Activated gamma-delta T cell treated with anti-CD3 and anti-CD28 coated beads, Interleukin-2, amount 50 U/mL, for 16 hours (primary cell): ENCODE measurements at regions not wholly inside any gene's neighbourhood (a gene's known extent, or its start where the extent isn't known, plus 50 kb on each side); places are given as distances from the start of the nearest gene placed in this dataset.
"Not testable (repeated sequence)": the region's sequence is repeated elsewhere in the genome, so short reads cannot be mapped to it uniquely, and the experiment has no call there.

Experiments used
- DNase-seq: peaks from one replicate; pipeline ENCODE4 v3.0.0-alpha.2; 2020; ENCODE audit warnings: low read depth

DNA sequence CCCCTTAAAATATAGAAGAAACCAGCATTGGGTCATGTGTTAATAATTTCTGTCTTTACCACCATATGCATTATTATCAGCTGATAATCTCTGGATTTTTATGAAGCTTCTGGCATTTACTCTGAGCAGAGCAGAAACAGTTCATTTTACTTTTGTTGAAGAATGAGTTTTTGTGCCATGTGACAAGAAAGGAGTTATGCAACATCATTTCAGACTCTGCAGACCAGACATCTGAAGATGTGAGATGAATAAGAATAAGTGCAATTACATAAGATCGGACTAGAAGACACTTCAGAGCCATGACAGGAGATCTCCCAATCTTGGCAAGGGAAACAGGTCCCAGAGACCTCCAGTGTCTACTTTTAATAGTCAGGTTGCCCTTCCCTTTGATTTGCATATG lies 869.4 kb upstream of the VRK2 start:
- DNase-seq = no peak

DNA sequence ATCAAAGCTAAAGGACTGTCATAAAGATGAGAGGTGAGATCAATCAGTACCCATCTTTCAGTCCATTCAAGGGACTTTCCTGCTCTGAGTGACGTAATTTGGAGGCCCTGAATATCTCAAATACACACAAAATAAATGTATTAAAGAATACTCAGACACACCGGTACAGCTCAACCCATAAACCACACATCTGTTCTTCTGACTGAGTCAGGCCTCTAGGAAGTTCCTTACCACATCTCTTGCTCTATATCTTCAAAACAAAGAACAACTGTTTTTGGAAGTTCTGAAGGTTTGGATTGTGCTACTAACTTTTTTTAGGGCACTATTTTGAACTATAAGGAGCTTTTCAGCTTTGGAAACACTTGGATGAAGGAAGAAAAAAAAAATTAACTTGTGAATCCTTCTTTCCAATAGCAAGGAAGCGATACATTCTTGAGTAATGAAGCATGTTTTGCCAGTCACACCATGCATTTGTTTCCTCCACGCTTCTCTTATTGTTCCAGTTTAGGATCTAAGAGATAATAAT lies 866.5 kb upstream of the VRK2 start:
- no peak for DNase-seq

DNA sequence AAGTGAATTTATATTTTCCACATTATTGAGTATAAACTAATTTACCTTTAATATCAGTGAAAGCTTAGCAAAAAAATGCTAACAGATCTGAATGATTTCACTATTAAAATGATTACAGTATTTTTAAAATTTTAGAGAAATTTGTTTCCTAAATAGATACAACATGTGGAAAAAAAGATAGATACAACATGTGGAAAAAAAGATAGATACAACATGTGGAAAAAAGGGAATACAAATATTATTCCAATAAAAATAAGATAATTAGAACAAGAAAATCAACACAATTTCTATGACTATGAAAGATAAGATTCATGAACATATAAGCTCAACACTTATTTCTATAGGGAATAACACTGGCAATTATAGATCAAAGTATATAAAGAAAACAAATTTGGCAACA lies 865.9 kb upstream of the VRK2 start:
- no peak for DNase-seq

DNA sequence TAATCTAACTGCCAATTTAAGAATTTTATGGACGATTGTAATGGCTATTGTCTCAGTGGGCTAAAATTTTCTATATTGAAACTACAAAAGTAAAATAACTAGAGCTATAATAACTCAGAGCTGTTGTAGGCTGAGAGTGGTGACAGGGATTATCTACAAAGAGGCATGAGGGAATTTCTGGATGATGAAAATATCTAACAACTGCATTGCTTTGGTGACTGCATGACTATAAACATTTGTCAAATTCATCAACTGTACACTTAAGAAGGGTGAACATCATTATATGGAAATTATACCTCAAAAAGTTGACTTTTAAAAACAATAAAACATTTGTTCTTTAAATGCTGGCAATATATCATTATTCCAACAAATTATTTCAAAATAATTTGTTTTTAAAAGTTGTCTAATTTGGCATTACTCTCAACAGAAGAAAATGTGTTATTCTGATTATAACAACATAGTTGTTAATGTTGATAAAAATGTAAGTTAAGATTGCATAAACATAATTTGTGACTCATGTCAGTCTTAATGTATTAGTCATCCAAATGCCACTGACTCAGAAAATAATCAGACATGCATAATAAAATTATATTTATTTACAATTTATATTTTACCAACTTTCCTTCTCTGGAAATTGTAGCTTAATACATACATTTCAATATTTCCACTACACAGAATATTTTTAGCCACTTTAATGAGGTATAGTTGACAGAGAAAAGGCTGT lies 865.1 kb upstream of the VRK2 start:
- DNase-seq = no peak

DNA sequence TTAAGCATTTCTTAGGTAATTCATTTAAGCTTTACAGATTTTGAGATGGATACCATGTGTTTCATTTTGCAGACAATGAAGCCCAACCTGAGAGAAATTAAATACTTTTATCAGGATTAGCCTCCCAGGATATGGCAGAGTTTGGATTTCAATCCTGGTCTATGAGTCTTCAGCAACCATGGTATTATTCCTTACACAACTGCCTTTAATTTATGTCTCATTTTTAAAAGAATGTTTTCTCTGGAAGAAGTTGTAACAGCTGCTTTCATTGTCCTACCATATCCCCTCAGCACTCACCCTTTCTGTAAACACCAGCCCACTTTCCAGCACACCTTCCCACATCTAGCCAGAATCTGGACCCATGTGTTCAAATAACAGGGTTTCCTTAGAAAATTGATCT lies 863.7 kb upstream of the VRK2 start:
- no peak for DNase-seq

DNA sequence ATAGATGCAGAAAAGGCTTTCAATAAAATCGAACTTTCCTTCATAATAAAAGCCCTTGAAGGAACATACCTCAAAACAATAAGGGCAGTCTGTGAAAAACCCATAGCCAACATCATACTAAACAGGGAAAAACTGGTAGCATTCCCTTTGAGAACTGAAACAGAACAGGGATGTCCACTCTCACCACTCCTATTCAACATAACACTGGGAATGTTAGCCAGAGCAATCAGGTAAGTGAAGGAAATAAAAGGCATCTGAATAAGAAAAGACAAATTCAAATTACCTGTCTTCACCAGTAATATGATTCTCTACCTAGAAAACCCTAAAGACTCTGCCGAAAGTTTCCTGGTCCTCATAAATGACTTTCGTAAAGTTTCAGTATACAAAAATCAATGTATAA lies 861.0 kb upstream of the VRK2 start:
- DNase-seq = no peak

DNA sequence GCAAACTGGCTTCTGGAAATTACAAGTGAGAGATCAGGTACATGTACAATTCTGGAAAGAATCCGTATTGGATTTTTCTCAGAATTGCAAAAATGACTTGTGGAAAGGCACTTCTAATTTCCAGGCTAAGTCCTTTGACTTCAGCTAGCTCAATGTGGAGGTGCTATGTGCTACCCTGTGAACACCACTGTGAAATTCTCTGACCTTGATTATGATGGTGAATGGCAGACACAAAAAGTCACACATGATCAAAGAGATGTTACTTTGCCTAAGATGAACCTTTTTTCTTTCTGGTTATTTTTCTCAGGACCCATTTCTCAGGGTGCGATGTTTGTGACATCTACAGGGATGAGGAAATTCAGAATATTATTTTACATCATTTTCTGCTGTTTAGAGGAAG lies 856.6 kb upstream of the VRK2 start:
- no peak for DNase-seq

DNA sequence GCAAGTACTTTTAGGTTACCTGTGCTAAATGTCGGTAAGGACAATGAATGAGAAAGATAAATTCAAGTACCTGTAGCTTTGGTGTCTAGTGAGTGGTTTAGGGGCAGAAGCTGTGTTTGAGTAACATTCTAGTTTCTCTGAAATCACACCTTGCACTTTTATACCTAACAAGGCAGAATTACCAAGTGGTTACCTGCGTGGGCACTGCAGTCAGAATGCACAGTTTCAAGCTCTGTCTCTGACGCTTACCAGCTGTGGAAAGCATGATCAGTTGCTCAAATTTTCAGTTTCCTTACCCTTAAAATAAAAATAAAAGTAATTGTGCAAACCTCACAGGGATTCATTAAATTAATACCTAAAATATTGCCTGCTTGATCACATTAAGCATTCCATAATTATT lies 846.9 kb upstream of the VRK2 start:
- no peak for DNase-seq

DNA sequence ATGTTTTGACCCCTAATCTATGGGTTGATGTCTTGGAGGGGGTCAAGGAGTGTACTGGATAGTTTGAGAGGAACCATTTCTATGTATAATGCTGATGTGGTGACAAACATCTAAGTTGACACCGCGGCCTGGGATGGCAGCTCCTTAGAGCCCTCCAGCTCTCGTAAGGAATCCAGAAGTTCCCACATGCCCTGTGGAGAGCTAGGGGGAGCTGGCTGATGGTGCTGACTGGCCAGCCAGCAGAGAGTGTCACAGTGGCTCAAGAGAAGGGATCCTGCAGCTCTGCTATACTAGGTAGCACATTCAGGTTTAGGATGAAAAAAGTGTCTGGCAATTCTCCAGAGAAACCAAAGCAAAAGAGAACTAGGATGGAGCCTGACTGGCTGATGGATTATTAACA lies 842.2 kb upstream of the VRK2 start:
- DNase-seq = no peak

DNA sequence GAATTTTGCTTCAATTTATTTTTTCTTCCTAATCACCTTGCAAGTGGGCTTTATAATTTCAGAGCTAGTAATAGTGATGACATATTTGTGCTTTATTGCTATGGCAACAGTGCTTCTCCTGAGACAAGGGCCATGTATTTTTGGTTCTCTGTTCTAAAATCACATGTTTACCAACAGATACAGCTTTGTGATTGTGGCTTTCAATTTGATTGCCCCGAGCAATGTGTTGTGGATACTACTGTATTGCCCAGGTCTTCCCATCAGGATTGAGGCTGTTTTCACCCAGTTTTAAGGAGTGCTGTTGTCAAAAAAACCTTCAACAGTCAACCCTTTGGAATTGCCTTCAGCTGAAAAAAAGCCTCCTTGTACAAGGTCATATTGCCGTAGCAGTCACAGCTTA lies 841.4 kb upstream of the VRK2 start:
- DNase-seq = no peak

DNA sequence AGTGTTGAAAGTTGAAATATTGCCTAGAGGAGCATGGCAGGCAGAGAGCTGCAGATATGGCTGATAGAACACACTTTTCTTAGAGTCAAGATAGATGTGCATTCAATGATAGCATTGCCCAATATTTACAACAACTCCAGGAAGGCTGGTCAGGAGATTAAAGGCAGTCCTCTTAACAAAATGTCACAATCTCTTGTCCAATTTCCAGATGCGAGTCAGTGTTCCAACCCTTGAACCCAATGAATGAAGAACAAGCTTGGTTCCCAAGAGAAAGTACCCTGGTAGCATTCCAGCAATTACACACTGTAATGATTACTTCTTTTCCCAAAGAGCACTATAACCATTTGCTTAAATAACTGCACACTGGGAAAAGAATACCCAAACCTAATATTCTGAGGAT lies 839.4 kb upstream of the VRK2 start:
- no peak for DNase-seq

DNA sequence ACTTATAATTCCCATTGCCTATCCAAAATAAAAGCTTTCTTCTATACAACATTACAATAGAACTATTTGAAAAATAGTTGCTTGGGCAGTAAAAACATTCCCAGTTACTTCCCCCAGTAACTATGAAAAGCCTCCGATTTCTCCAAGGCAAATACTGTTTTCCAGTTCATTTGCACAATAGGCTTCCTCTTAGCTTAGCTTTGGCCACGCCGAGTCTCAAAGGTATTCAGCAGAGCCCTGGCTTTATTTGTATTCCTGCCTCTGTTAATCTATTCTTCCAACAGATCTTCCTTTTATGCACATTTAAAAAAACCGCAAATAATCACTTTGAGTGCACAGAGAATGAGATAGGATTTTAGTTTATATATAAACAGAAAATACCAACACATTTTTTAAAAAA lies 836.8 kb upstream of the VRK2 start:
- DNase-seq = no peak

DNA sequence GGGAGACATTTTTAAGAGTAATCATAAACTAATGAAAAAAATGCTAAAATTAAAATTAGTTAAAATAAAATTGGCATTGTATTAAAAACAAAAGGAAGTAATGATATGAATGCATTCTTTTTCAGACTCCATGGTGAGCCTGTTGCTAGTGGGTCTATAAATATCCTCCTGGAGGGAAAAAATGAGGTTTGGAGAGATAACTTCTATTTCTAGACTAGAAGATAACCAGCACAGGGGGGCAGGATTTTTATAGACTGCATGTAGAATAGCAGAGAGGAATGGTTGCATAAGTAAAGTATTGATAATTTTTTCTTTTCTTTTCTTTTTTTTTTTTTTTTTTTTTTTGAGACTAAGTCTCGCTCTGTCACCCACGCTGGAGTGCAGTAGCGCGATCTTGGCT lies 835.8 kb upstream of the VRK2 start:
- DNase-seq = no peak

DNA sequence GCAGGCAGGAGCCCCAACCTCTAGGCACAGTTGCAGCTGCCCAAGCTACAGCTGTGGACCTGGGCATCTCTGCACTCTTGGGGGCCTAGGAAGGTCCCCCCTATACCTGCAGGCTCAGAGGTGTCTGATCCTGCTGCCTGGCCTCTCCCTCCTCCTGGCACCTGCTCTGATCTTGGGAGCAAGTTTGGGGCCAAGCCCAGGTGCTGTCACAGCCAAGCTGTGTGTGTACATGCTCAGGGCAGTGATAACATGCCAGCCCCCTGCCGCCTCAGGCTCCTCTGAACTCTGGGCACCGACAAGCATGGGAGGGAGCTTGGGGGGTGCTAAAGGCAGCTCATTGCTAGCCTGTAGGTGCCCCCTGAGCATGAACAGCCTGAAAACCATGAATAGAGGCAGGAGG lies 829.6 kb upstream of the VRK2 start:
- DNase-seq = no peak

DNA sequence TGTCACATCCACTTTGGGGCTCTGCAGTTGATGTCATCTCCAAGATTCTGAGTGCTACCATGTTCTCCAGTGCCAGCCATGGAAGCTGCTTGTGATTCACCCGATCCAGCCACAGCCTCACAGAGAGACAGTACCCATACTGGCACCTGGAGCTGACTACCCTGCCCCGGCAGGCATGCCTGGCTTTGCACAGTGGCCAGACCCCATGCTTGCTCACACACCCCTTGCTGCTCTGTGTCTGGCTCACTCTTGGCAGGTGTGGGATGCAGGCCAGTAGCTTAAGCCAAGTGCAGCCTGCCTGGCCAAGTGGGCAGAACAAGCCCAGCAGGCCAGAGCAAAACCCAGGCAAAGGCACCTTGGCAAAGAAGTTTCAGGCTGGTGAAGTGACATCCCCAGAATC lies 828.4 kb upstream of the VRK2 start:
- no peak for DNase-seq

DNA sequence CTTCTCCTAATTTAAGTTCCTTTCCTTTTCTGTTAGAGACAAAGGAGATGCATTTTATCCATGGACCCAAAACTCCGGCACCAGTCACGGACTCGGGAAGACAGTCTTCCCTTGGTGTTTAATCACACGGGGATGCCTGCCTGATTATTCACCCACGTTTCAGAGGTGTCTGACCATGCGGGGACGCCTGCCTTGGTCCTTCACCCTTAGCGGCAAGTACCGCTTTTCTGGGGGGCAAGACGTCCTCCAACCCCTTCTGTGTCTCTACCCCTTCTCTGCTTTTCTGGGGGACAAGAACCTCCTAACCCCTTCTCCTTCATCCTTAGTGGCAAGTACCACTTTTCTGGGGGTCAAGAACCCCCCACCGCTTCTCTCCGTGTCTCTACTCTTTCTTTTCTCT lies 816.9 kb upstream of the VRK2 start:
- not testable (repeated sequence) for DNase-seq

DNA sequence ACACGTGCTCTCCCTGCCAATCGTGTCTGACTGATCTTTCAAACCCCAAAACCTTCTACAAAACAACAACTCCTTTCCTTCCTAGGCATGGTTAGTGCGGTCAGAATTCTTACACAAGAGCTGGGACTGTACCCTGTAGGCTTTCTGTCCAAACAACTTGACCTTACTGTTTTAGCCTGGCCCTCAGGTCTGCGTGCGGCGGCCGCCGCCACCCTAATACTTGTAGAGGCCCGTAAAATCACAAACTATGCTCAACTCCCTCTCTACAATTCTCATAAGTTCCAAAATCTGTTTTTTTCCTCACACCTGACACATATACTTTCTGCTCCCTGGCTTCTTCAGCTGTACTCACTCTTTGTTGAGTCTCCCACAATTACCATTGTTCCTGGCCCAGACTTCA lies 814.3 kb upstream of the VRK2 start:
- DNase-seq = not testable (repeated sequence)

DNA sequence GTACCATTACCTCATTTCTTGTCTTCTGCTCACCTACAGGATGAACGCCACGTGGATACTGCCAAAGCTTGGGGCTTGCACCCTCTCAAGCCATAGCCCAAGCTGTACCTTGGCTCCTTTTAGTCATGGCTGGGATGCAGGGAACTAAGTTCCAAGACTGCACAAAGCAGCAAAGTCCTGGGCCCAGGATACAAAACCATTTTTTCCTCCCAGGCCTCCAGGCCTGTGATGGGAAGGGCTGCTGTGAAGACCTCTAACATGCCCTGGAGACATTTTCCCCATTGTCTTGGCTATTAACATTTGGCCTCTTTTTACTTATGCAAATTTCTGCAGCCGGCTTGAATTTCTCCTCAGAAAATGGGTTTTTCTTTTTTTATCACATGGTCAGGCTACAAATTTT lies 795.1 kb upstream of the VRK2 start:
- not testable (repeated sequence) for DNase-seq

DNA sequence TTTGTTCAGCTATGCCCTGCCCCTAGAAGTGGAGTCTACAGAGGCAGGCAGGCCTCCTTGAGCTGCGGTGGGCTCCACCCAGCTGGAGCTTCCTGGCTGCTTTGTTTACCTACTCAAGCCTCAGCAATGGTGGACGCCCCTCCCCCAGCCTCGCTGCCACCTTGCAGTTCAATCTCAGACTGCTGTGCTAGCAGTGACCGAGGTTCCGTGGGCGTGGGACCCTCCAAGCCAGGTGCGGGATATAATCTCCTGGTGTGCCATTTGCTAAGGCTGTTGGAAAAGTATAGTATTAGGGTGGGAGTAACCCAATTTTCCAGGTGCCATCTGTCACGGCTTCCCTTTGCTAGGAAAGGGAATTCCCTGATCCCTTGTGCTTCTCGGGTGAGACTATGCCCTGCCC lies 770.2 kb upstream of the VRK2 start:
- DNase-seq = not testable (repeated sequence)

DNA sequence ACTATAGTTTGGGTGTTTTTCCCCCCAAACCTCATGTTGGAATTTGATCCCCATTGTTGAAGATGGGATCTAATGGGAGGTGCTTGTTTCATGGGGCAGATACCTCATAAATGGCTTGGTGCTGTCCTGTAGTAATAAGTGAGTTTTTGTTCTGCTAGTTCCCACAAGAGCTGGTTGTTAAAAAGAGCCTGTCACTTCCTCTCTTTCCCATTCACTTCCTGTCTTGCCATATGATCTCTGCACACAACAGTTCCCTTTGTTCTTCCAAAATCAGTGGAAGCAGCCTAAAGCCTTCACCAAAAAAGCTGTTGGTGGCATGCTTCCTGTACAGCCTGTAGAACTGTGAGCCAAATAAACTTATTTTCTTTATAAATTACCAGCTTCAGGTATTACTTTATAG lies 768.2 kb upstream of the VRK2 start:
- no peak for DNase-seq

DNA sequence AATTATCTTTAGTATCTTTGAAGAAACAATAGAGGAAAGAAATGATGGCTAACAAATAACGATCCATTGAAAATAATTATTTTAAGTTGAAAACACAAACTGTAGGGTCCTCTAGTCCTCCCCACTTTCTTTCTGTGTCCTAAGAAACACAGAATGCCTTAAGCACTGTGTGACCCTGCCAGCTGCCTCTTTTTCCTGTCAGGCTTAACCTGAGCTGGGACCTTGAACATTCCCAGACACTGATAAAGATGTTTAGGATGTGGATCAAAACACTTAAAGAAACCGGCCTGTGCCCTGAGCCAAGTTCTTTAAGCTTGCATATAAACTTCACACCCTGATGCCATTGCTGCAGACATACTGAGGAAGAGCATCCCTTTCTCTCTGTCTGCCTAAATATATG lies 755.4 kb upstream of the VRK2 start:
- no peak for DNase-seq

DNA sequence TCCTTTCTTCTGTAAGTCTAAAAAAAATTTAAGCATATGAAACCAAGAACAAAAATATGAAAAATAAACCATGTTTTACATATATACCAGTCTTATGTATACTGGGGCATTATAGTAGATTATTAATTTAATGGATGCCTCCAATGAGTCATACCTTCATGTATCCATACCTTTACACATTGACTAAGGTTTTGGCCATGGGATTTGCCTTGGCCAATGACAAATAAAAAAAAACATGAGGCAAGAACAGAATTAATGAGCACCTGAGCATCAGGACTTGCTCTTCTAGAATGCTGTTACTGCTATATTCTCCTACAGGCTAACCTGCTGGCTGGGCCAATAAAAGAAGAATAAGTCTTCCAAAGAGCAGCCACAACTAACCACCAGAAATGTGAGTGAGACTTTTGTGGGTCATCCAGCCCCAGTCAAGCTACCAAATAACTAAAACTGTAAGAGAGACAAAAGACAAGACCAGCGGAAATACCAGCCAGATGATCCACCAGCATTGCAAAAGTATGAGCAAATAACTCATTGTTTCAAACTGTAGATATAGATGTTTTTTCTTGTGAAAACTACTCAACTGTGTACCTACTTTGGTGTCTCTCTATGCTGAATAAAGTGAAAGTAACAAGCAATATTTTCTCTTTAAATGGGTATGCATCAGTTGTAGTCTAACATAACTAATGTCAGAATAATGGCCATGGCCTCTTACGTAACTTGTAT lies 749.6 kb upstream of the VRK2 start:
- no peak for DNase-seq

DNA sequence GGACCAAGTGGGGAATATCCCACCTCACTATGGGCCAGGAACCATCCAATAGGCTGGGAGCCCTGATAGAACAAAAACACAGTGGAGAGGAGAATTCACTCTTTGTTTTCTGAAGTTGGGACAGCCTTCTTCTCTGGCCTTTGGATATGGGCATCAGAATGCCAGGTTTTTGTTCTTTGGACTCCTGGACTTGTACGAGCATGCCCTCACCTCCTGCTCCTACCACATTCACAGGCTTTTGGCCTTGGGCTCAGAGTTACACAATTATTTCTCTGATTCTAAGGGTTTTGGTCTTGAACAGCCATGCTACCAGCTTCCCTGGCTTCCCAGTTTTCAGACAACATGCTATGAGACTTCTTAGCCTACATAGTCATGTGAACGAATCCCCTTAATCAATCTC lies 732.9 kb upstream of the VRK2 start:
- no peak for DNase-seq

DNA sequence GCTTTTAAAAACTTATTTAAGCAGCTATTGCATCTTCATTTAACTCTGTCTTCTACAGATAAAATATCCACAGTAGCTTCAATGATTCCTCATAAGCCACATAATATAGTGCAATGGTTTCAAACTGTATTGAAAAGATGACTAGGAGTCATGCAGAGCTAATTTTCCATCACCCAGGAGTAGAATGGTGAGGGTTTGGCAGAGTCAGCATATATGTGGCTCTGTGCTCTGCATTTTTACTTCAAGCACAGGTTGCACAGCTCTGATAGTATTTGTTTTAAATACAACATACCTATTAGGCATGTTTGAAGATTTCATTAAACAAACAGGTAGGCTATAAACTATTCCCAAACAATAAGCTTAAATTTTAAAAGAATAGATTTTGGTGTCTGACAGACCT lies 731.9 kb upstream of the VRK2 start:
- no peak for DNase-seq
